PC-3 (cell line): ENCODE measurements at regions not wholly inside any gene's neighbourhood (a gene's known extent, or its start where the extent isn't known, plus 50 kb on each side); places are given as distances from the start of the nearest gene placed in this dataset.
"Not testable (repeated sequence)": the region's sequence is repeated elsewhere in the genome, so short reads cannot be mapped to it uniquely, and the experiment has no call there.

Experiments
- CTCF ChIP-seq: fragments of 300-600 bp; sonication (generic); conservative IDR thresholded peaks from 2 replicates; pipeline ENCODE4 v1.5.1; 2017; ENCODE audit warnings: antibody characterized with exemption, low read depth, mild to moderate bottlenecking, low read length
- EZH2 ChIP-seq: fragments of 300-600 bp; sonication (generic); IDR thresholded peaks from one replicate; pipeline ENCODE4 v1.6.1; 2017; ENCODE audit warnings: antibody characterized with exemption, mild to moderate bottlenecking, low read length; ENCODE audit not compliant: unreplicated experiment
- EZH2phosphoT487 ChIP-seq: fragments of 300-600 bp; sonication (generic); IDR thresholded peaks from 2 replicates; pipeline ENCODE4 v1.6.1; 2018; ENCODE audit warnings: mild to moderate bottlenecking, antibody characterized with exemption, low read length, borderline replicate concordance

DNA sequence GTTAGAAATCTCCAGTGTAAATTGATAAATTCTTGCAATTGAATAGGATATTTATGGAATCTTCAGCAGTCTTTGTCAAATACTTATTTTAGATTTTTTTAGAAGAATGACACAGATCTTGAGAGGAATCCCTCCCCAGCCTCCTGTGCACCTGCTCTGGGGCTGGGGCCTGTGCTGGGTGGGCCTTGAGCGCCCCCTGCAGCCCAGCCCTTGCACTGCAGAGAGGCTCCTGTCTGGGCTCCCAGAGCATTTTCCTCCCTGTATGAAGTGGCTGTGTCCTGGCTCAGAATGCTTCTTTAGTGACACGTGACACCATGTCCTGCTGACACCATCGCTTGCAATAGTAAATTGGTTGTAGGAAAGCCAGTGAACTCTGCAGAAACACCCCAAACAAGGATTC is 98.7 kb downstream of the OR4M2 start:
- TF ChIP-seq EZH2, CTCF, EZH2phosphoT487: not testable (repeated sequence)
